Panc1 (cell line): ENCODE measurements at regions not wholly inside any gene's neighbourhood (a gene's known extent, or its start where the extent isn't known, plus 50 kb on each side); places are given as distances from the start of the nearest gene placed in this dataset.

ENCODE experiments used
- CTCF ChIP-seq: fragments of 450-650 bp; IDR thresholded peaks from 2 replicates; pipeline ENCODE4 v1.5.1; 2017; ENCODE audit warnings: mild to moderate bottlenecking
- POLR2AphosphoS5 ChIP-seq: IDR thresholded peaks from 2 replicates; pipeline ENCODE4 v1.6.1; 2012; ENCODE audit warnings: mild to moderate bottlenecking, low read depth, low read length, moderate library complexity
- TCF7L2 ChIP-seq: IDR thresholded peaks from 2 replicates; pipeline ENCODE4 v1.6.1; 2011; ENCODE audit warnings: mild to moderate bottlenecking, low read depth, low read length, inconsistent platforms
- TF ChIP-seq, protein P1 (sequence below), 2 experiments: IDR thresholded peaks; 2 replicates each; pipeline ENCODE4 v1.6.1; 2011 to 2012; ENCODE audit warnings: low read depth in 2 of 2, control low read depth in 1 of 2, low read length in 1 of 2, mild to moderate bottlenecking in 1 of 2, moderate library complexity in 1 of 2; ENCODE audit not compliant: insufficient read depth in 1 of 2

GRCh38 chr5:56735849-56736641, 79.3 kb upstream of the MAP3K1 start:
- TF ChIP-seq CTCF (no peak), POLR2AphosphoS5 (no peak), TCF7L2 (no peak)
- TF ChIP-seq, protein P1, sequence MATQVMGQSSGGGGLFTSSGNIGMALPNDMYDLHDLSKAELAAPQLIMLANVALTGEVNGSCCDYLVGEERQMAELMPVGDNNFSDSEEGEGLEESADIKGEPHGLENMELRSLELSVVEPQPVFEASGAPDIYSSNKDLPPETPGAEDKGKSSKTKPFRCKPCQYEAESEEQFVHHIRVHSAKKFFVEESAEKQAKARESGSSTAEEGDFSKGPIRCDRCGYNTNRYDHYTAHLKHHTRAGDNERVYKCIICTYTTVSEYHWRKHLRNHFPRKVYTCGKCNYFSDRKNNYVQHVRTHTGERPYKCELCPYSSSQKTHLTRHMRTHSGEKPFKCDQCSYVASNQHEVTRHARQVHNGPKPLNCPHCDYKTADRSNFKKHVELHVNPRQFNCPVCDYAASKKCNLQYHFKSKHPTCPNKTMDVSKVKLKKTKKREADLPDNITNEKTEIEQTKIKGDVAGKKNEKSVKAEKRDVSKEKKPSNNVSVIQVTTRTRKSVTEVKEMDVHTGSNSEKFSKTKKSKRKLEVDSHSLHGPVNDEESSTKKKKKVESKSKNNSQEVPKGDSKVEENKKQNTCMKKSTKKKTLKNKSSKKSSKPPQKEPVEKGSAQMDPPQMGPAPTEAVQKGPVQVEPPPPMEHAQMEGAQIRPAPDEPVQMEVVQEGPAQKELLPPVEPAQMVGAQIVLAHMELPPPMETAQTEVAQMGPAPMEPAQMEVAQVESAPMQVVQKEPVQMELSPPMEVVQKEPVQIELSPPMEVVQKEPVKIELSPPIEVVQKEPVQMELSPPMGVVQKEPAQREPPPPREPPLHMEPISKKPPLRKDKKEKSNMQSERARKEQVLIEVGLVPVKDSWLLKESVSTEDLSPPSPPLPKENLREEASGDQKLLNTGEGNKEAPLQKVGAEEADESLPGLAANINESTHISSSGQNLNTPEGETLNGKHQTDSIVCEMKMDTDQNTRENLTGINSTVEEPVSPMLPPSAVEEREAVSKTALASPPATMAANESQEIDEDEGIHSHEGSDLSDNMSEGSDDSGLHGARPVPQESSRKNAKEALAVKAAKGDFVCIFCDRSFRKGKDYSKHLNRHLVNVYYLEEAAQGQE (IDR thresholded peaks at IDR 0.05; ENCODE audit: insufficient read depth in 1 of 2, low read depth in 2 of 2, low read length in 1 of 2) = no peak
